BJ (cell line): ENCODE measurements at regions not wholly inside any gene's neighbourhood (a gene's known extent, or its start where the extent isn't known, plus 50 kb on each side); places are given as distances from the start of the nearest gene placed in this dataset.

Experiments used
- CTCF ChIA-PET: fragments of 350-600 bp; formaldehyde crosslinking; extraction: SDS; loops from one replicate; lab custom pipeline; 2021; ENCODE audit warnings: antibody characterized with exemption, inconsistent platforms; lab: Yijun Ruan, JAX
- POLR2A ChIA-PET: fragments of 300-600 bp; sonication (Branson Sonifier 250); formaldehyde crosslinking; extraction: SDS; loops from one replicate; lab custom pipeline; 2021; ENCODE audit warnings: antibody characterized with exemption; lab: Charles Lee
- DNase-seq: peaks from one replicate; pipeline ENCODE4 v3.0.0-alpha.2; 2011; ENCODE audit warnings: low read depth
- H3K27me3 ChIP-seq: 2 replicates; pipeline ENCODE4 v1.6.0; 2011; ENCODE audit warnings: low read length; ENCODE audit not compliant: control insufficient read depth, insufficient read depth
- H3K36me3 ChIP-seq: 2 replicates; pipeline ENCODE4 v1.5.1; 2011; ENCODE audit warnings: low read length; ENCODE audit not compliant: control insufficient read depth, insufficient read depth
- H3K4me3 ChIP-seq: 2 replicates; pipeline ENCODE4 v1.5.1; 2011; ENCODE audit warnings: low read depth, mild to moderate bottlenecking, control low read depth, low read length
- TF ChIP-seq, protein P1 (sequence below): IDR thresholded peaks from 2 replicates; pipeline ENCODE4 v1.5.1; 2011; ENCODE audit warnings: low read depth, mild to moderate bottlenecking, control low read depth, inconsistent platforms, low read length, moderate library complexity; ENCODE audit not compliant: insufficient read depth

DNA sequence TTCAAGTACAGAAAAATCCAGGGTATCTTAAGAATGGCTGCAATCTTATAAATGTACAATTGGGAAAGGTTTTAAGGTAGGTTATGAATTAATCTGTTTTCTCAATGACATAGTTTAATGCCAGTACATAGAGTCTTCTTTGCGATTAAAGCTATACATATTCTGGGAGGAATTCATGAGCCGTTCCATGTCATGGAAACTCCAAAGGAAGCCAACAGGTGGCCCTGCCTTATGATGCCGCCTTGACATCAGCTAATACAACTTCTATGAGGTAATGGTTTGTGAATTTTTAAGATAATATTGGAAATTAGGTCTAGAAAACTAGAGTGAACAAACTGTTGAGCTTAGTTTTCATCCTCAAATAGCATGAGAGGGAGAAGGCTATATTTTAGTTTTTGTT is 713.4 kb downstream of the EFNA5 start:
- TF ChIP-seq, protein P1, sequence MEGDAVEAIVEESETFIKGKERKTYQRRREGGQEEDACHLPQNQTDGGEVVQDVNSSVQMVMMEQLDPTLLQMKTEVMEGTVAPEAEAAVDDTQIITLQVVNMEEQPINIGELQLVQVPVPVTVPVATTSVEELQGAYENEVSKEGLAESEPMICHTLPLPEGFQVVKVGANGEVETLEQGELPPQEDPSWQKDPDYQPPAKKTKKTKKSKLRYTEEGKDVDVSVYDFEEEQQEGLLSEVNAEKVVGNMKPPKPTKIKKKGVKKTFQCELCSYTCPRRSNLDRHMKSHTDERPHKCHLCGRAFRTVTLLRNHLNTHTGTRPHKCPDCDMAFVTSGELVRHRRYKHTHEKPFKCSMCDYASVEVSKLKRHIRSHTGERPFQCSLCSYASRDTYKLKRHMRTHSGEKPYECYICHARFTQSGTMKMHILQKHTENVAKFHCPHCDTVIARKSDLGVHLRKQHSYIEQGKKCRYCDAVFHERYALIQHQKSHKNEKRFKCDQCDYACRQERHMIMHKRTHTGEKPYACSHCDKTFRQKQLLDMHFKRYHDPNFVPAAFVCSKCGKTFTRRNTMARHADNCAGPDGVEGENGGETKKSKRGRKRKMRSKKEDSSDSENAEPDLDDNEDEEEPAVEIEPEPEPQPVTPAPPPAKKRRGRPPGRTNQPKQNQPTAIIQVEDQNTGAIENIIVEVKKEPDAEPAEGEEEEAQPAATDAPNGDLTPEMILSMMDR: no peak
- POLR2A ChIA-PET: no interaction called here
- DNase-seq: no peak

GRCh38 chr5:106956886-106957285 is 713.9 kb downstream of the EFNA5 start:
- TF ChIP-seq, protein P1: no peak
- Histone ChIP-seq H3K36me3 (no peaks in the 10 kb centered on the region), H3K4me3 (no peak overlapping the region), H3K27me3 (no peaks in the 10 kb centered on the region)
- POLR2A ChIA-PET: no interaction called here
- CTCF ChIA-PET: no interaction called here
- DNase-seq: no peak

More for the DNA sequence above, 713.4 kb downstream of the EFNA5 start:
- no peak overlapping the region for H3K4me3 ChIP-seq
- H3K36me3 ChIP-seq: no peaks in the 10 kb centered on the region
- CTCF ChIA-PET: no interaction called here
- no peaks in the 10 kb centered on the region for H3K27me3 ChIP-seq

DNA sequence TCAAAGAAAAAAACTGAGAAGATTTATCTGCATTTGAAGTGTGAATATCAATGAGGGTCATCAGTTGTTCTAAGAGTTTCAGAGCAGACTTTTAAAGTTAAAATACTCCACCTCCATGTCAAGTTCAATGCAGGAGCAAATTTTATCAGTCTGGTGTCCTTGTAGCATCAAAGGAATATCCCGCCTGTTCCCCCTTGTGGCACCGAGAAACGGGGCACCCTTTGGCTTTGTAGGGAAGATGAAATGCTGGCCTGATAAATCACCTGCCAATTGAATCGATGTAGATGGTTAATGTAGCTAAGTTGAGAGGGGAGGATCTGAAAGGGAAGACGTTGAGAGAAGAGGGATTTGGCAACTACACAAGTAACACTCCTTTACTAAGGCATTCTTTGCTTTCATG is 714.5 kb downstream of the EFNA5 start:
- TF ChIP-seq, protein P1: no peak
- CTCF ChIA-PET: no interaction called here
- H3K36me3 ChIP-seq: no peaks in the 10 kb centered on the region
- POLR2A ChIA-PET: no interaction called here
- no peak overlapping the region for H3K4me3 ChIP-seq
- H3K27me3 ChIP-seq: no peaks in the 10 kb centered on the region
- DNase-seq: no peak

GRCh38 chr5:106940986-106941385 is 729.8 kb downstream of the EFNA5 start:
- H3K27me3 ChIP-seq: no peaks in the 10 kb centered on the region
- H3K4me3 ChIP-seq: no peak overlapping the region
- TF ChIP-seq, protein P1: no peak
- CTCF ChIA-PET: no interaction called here
- no peaks in the 10 kb centered on the region for H3K36me3 ChIP-seq
- POLR2A ChIA-PET: no interaction called here
- no peak for DNase-seq

GRCh38 chr5:106940301-106940846 is 730.4 kb downstream of the EFNA5 start:
- Histone ChIP-seq H3K36me3 (no peaks in the 10 kb centered on the region), H3K27me3 (no peaks in the 10 kb centered on the region), H3K4me3 (no peak overlapping the region)
- TF ChIP-seq, protein P1: no peak
- ChIA-PET POLR2A (no interaction called here), CTCF (no interaction called here)
- no peak for DNase-seq
